CD4-positive, alpha-beta T cell treated with Interleukin-17A for 1 hour (primary cell): ENCODE measurements at regions not wholly inside any gene's neighbourhood (a gene's known extent, or its start where the extent isn't known, plus 50 kb on each side); places are given as distances from the start of the nearest gene placed in this dataset.
"Not testable (repeated sequence)": the region's sequence is repeated elsewhere in the genome, so short reads cannot be mapped to it uniquely, and the experiment has no call there.

ENCODE experiments used
- DNase-seq: peaks from one replicate; pipeline ENCODE4 v3.0.0-alpha.2; 2020

- peak; percentile 13 for DNase-seq
Measured at GRCh38 chrX:13378562-13379518, 59.0 kb upstream of the ATXN3L start.

GRCh38 chrX:13377550-13377934, 57.7 kb upstream of the ATXN3L start:
- DNase-seq = no peak

- DNase-seq = no peak
Measured at GRCh38 chrX:13376857-13377549, 57.1 kb upstream of the ATXN3L start.

GRCh38 chrX:13375596-13375995, 55.7 kb upstream of the ATXN3L start:
- not testable (repeated sequence) for DNase-seq

GRCh38 chrX:13374364-13374763, 54.5 kb upstream of the ATXN3L start:
- no peak for DNase-seq

- no peak for DNase-seq
Measured at GRCh38 chrX:13373431-13374187, 53.8 kb upstream of the ATXN3L start.

- no peak for DNase-seq
Measured at GRCh38 chrX:13373027-13373426, 53.2 kb upstream of the ATXN3L start.

GRCh38 chrX:13372203-13372980, 52.5 kb upstream of the ATXN3L start:
- no peak for DNase-seq

- no peak for DNase-seq
Measured at GRCh38 chrX:13371186-13371585, 51.3 kb upstream of the ATXN3L start.

- no peak for DNase-seq
Measured at GRCh38 chrX:13370713-13371112, 50.9 kb upstream of the ATXN3L start.
